SK-N-MC (cell line): ENCODE measurements at regions not wholly inside any gene's neighbourhood (a gene's known extent, or its start where the extent isn't known, plus 50 kb on each side); places are given as distances from the start of the nearest gene placed in this dataset.

ENCODE experiments used
- DNase-seq: peaks from one replicate; pipeline ENCODE4 v3.0.0-alpha.2; 2011; ENCODE audit warnings: low read depth, low spot score
- H3K27ac ChIP-seq: fragments of 200-600 bp; sonication (generic); 2 replicates; pipeline ENCODE4 v1.5.1; 2016; ENCODE audit warnings: mixed run types
- H3K36me3 ChIP-seq: fragments of 200-600 bp; sonication (generic); 2 replicates; pipeline ENCODE4 v1.6.1; 2017; ENCODE audit warnings: antibody characterized with exemption, low read length, mixed read lengths; ENCODE audit not compliant: insufficient read depth
- H3K4me3 ChIP-seq: fragments of 200-600 bp; sonication (generic); 2 replicates; pipeline ENCODE4 v1.5.1; 2016
- H3K9ac ChIP-seq: fragments of 200-600 bp; sonication (generic); 2 replicates; pipeline ENCODE4 v1.8.0; 2017; ENCODE audit warnings: mixed run types, mixed read lengths; ENCODE audit not compliant: insufficient read length
- H3K9me3 ChIP-seq: fragments of 200-600 bp; sonication (generic); 2 replicates; pipeline ENCODE4 v1.6.1; 2017; ENCODE audit warnings: low read depth, mild to moderate bottlenecking, antibody characterized with exemption, low read length, moderate library complexity, mixed read lengths
- EZH2 ChIP-seq: fragments of 200-600 bp; sonication (generic); IDR thresholded peaks from one replicate; pipeline ENCODE4 v1.6.1; 2017; ENCODE audit warnings: antibody characterized with exemption
- FOXP2 ChIP-seq: optimal IDR thresholded peaks from 2 replicates; pipeline ENCODE3; 2011; ENCODE audit warnings: mild to moderate bottlenecking, moderate library complexity; ENCODE audit not compliant: insufficient read depth; ENCODE audit errors: extremely low read length, control extremely low read depth
- POLR2AphosphoS5 ChIP-seq: IDR thresholded peaks from 2 replicates; pipeline ENCODE4 v1.6.1; 2012; ENCODE audit warnings: mild to moderate bottlenecking, low read depth, low read length, borderline replicate concordance

GRCh38 chr12:80045594-80045993 lies 53.7 kb upstream of the OTOGL start:
- no peak for DNase-seq
- Histone ChIP-seq H3K27ac (no peak overlapping the region), H3K9ac (no peak overlapping the region), H3K4me3 (no peak overlapping the region), H3K9me3 (no peaks in the 10 kb centered on the region), H3K36me3 (no peaks in the 10 kb centered on the region)
- TF ChIP-seq FOXP2 = no peak
- no peak for TF ChIP-seq POLR2AphosphoS5
- no peak for TF ChIP-seq EZH2

DNA sequence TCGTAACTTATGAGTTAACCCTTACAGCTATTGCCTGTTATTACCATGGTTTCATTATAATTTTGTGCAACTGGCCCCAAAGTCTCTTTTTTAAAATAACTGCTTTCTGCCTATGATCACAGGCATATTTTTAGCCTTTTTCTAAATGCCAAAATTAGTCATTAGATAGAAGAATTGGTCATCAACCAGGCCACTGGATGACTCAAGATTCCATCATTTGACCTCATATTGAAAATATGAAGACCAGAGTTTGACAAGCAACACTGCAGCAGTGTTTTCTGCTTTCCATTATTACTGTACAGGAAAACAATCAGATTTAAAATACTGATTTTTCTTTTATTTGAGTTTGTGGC lies 54.7 kb upstream of the OTOGL start:
- Histone ChIP-seq H3K9me3 (no peaks in the 10 kb centered on the region), H3K27ac (no peak overlapping the region), H3K9ac (no peak overlapping the region), H3K4me3 (no peak overlapping the region), H3K36me3 (no peaks in the 10 kb centered on the region)
- no peak for TF ChIP-seq EZH2
- DNase-seq = no peak

DNA sequence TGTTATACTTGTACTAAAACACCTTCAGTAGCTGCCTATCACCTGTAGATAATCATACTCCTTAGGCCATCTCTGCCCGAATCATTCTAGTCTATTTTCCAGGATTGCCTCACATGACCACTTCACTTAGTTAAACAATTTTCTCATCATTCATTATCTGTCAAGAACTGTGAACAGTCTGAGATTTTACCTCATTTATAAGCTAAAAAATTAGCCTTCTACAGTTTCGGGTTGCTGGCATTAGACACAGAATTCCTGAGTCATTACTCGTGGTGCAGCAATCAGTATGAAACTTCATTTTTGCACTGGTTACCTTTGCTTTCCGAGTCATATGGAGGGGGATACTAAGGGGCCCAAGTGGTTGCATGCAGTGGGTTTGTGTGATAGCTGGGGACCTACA lies 57.6 kb upstream of the OTOGL start:
- TF ChIP-seq EZH2 (no peak), FOXP2 (no peak), POLR2AphosphoS5 (no peak)
- Histone ChIP-seq H3K9ac (no peak overlapping the region), H3K4me3 (no peak overlapping the region), H3K9me3 (no peaks in the 10 kb centered on the region), H3K36me3 (no peaks in the 10 kb centered on the region), H3K27ac (no peak overlapping the region)
- no peak for DNase-seq

GRCh38 chr12:80041071-80041470 lies 58.3 kb upstream of the OTOGL start:
- TF ChIP-seq POLR2AphosphoS5 (no peak), FOXP2 (no peak)
- Histone ChIP-seq H3K4me3 (no peak overlapping the region), H3K36me3 (no peaks in the 10 kb centered on the region), H3K27ac (no peak overlapping the region), H3K9me3 (no peaks in the 10 kb centered on the region), H3K9ac (no peak overlapping the region)
- no peak for DNase-seq

DNA sequence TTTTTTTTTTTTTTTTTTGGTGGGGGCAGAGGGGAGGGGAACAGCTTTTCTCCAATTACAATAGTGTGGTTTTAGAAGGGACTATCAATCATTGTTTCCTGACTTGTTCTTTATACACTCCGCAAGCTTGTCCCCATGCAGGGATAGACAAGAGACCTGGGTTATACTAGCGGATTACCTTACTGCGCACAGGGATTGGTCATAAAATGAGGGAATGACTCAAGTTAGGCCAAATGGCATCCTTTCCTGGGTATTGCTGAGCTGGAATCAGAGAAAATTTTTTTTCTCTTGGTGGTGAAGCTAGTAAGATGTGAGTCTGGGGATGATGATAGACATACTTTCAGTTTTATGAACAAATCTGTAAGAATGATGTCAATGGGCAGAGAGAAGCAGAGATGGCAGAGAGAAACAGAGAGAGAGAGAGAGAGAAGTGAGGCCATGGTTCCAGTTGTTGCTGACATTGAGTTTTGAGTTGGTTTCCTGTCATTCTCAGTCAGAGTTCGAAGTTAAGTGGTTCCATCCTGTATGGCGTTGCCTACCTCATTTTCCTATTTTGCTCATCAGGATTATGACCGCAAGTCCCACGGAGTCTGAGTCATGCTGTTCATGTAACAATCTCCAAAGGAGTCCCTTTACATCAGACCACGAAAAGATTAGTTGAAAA lies 59.1 kb upstream of the OTOGL start:
- H3K27ac ChIP-seq = no peak overlapping the region
- TF ChIP-seq POLR2AphosphoS5 = no peak
- no peak for TF ChIP-seq EZH2
- TF ChIP-seq FOXP2 = no peak
- no peak overlapping the region for H3K9ac ChIP-seq
- no peaks in the 10 kb centered on the region for H3K9me3 ChIP-seq
- no peaks in the 10 kb centered on the region for H3K36me3 ChIP-seq
- H3K4me3 ChIP-seq = no peak overlapping the region
- DNase-seq = no peak

DNA sequence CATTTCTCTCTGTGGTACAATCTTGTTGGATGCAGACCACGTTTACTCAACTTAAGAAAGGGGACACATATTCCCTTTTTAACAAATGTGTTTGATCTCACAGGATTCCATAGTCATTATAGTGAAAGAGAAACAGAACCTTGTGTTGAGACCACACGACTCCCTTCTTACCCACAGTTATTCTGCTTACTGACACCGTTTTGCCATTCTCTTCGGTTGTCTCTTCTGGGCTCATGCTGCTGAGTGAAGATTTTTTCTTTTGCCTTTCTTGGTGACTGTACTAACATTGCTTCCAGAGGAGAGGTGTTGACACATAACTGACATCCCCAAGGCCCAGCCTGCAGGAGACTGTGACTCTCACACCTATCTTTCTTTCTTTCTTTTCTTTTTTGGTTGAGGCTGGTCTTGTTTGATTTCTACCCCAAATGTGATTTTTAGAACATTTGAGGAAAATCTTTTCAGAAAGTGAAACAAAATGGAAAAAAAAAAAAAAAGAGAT lies 61.2 kb upstream of the OTOGL start:
- Histone ChIP-seq H3K27ac (no peak overlapping the region), H3K4me3 (no peak overlapping the region), H3K9me3 (no peaks in the 10 kb centered on the region), H3K36me3 (no peaks in the 10 kb centered on the region), H3K9ac (no peak overlapping the region)
- TF ChIP-seq POLR2AphosphoS5 (no peak), FOXP2 (no peak), EZH2 (no peak)
- no peak for DNase-seq

DNA sequence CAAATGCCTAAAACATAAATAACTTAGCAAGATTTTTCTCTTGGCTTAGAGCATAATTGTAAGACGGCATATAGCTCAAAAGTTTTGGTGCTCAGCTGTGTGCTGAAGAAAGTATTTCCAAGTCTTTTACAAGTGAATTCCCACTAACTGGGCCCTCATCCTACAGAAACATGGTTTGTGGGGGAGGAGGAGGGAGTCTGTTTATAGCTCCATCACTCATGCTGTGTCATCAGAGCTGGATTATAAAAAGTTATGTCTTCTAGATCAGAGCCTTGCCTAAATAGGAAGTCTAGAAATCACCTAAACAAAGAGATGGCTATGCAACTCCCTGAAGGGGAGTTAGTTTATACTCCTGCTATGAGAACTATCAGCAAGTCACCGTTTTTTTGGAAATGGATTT lies 65.9 kb upstream of the OTOGL start:
- H3K9ac ChIP-seq = no peak overlapping the region
- H3K27ac ChIP-seq = no peak overlapping the region
- H3K9me3 ChIP-seq = no peaks in the 10 kb centered on the region
- DNase-seq = no peak
- H3K4me3 ChIP-seq = no peak overlapping the region
- H3K36me3 ChIP-seq = no peaks in the 10 kb centered on the region
- TF ChIP-seq EZH2 (no peak), FOXP2 (no peak), POLR2AphosphoS5 (no peak)

GRCh38 chr12:80032946-80033345 lies 66.4 kb upstream of the OTOGL start:
- H3K9ac ChIP-seq = no peak overlapping the region
- DNase-seq = no peak
- H3K27ac ChIP-seq = no peak overlapping the region
- TF ChIP-seq POLR2AphosphoS5 (no peak), FOXP2 (no peak), EZH2 (no peak)
- H3K4me3 ChIP-seq = no peak overlapping the region
- H3K36me3 ChIP-seq = no peaks in the 10 kb centered on the region
- H3K9me3 ChIP-seq = no peaks in the 10 kb centered on the region

DNA sequence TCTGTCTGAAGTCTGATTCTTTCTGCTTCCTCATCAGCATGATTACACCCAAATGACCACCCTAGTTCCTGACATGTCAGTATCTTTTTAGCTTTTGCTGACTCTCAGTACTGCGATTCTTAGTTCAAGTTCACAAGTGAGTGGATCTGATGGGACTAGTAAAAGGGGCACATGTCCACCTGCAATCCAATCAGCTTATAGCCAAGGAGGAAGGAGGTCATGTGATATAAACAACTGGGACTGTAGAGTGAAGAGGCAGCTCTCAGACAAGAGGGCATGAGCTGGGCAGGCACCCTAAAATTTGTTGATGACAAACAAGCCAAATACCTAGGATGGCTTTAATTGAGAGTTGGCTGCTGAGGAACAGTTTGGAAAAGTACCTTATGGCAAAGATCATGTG lies 68.1 kb upstream of the OTOGL start:
- DNase-seq = no peak
- Histone ChIP-seq H3K9me3 (no peaks in the 10 kb centered on the region), H3K9ac (no peak overlapping the region), H3K4me3 (no peak overlapping the region), H3K27ac (no peak overlapping the region), H3K36me3 (no peaks in the 10 kb centered on the region)
- no peak for TF ChIP-seq EZH2
- no peak for TF ChIP-seq POLR2AphosphoS5
- TF ChIP-seq FOXP2 = no peak

DNA sequence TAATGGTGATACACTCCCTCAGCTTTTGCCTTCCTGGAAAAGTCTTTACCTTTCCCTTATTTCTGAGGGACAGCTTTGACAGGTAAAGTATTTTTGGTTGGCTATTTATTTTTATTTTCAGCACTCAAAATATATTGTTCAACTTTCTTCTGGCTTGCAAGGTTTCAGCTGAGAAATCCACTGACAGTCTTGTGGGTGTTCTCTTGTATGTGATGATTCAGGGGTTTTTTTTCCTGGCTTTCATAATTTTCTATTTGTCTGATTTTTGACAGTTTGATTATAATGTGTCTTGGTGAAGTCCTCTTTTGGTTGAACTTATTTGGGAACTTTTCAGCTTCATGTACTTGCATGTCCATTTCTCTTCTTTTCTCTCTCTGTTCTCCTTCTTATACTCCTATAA lies 73.7 kb upstream of the OTOGL start:
- no peak overlapping the region for H3K9ac ChIP-seq
- TF ChIP-seq FOXP2 = no peak
- no peak for TF ChIP-seq EZH2
- TF ChIP-seq POLR2AphosphoS5 = no peak

More for the DNA sequence above, 73.7 kb upstream of the OTOGL start:
- no peaks in the 10 kb centered on the region for H3K36me3 ChIP-seq
- H3K27ac ChIP-seq = no peak overlapping the region
- H3K9me3 ChIP-seq = no peaks in the 10 kb centered on the region; the same call in 1 of the 2 replicates
- H3K4me3 ChIP-seq = no peak overlapping the region
- DNase-seq = no peak
